ENCODE measurements at regions not wholly inside any gene's neighbourhood (a gene's known extent, or its start where the extent isn't known, plus 50 kb on each side); places are given as distances from the start of the nearest gene placed in this dataset.

DNA sequence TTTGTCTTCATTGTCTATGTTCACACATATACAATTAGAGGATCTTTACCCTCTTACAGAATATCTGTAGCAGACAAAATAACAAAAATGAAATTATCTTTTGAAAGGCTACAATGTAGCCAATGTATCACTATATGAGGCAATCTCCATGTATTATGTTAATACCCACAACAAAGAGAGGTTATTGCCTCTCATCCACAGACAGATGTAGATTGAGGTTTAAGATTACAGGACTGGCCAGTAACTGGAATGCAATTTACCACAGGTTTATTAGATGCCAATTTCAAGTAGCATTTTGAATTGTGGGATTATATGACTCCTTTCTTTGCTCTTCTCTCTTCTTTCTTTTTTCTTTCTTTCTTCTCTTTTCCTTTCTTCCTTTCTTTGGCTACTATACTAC, 242.6 kb downstream of the ANKRD50 start:
- DNase-seq (ENCODE audit: low read depth in 2 of 2): no peak

DNA sequence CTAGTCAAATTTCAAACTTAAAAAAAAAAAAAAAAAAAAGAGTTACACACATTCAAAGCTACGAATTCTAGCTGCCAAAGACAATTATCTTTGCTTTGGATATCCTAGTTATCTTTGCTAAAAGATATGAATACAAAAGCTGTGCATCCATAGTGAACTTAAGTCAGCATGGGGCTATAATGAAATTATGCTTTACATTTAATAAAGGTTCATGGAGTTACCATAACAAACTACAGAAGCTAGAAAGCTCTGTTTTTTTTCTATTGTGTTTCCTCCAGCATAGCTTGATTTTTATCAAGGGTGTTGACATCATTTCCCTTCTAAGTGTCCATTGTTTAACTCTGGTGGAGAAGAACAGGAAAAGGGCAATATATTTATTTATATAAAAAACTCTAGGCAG, 234.1 kb downstream of the ANKRD50 start:
- no peak for DNase-seq (ENCODE audit: low read depth in 2 of 2)

DNA sequence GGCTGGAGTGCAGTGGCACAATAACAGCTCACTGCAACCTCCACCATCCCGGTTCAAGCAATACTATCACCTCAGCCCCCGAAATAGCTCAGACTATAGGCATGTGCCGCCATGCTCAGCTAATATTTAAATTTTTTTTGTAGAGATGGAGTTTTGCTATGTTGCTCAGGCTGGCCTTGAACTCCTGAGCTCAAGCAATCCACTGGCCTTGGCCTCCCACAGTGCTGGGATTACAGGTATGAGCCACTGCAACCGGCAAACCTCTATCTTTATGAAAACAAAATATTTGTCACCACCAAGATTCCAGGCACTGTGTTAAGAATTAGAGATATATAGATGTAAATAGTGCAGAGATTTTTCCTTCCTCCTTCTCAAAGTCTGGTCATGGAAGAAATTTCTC, 232.5 kb downstream of the ANKRD50 start:
- no peak for DNase-seq (ENCODE audit: low read depth in 2 of 2)

DNA sequence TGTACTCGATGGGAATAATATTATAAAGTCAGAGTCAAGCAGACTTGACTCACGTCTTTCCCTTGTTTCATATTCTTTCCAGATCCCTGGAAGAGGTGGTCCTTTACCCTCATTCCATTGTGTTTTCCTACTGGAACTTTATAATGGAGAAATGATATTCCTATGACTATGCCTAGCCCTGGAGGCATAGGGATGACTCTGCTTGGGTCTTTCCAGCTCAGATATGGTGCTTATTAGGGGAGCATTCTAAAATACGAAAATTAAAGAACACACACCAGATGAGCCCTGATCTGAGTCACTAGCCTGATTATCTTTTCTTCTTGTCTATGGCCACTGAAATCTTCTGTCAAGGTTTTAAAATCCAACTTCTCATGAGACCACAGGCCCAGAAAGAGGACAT, 231.4 kb downstream of the ANKRD50 start:
- DNase-seq (ENCODE audit: low read depth in 2 of 2): no peak

DNA sequence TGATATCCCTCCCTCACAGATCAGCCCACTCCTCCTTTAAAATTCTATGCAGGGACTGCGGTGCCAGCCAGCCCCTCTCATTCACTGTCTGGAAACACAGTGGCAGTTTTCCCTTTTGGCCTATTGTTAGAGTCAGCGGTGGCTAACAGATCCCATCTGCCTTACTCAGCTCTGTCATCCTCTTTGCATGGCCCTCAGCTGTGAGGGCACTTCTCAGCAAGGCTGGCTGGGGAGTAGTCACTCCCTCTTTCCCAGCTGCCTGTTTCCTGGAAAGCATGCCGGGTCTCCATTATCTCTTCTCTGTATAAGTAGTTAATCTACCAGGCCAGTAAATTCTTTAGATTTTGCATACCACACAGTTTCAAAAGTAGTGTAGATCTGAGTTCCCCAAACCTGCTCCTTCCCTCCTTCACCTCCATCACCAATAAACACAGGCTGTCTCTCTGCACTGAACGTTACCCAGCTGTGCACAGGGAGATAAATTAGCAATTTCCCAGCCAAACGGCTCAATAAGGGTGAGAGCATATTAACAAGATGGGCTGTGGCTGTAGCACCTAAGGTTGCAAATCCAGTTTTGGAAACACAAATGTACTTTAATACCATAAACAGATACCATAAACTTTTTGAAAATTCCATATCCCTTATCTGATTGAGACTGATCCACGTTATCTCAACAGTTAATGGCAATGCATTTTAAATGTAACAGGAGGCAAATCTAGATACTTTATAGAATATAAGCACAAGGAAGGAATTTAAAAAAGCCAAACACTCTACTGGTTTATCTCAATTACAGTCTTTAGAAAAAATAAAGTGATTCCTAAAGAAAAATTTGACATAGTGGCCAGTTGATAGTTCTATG, 229.3 kb downstream of the ANKRD50 start:
- no peak for DNase-seq (ENCODE audit: low read depth in 2 of 2)

DNA sequence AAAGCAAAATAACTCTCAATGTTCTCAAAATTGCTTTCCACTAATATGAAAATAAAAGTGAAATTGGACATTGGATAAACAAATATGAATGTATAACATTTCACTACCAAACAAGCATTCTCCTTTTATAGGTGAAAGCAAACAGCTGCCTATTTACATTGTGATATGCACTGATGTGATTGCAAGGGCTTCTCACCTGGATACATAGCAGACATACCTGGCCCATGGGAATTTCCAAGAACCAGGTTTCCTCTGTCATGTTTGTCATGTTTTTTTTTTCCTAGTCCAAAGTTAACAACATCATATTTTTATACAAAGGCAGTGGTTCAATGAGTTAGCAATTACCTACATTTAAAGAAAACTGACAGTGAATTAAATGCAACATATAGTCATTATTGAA, 228.5 kb downstream of the ANKRD50 start:
- DNase-seq (ENCODE audit: low read depth in 2 of 2): no peak

DNA sequence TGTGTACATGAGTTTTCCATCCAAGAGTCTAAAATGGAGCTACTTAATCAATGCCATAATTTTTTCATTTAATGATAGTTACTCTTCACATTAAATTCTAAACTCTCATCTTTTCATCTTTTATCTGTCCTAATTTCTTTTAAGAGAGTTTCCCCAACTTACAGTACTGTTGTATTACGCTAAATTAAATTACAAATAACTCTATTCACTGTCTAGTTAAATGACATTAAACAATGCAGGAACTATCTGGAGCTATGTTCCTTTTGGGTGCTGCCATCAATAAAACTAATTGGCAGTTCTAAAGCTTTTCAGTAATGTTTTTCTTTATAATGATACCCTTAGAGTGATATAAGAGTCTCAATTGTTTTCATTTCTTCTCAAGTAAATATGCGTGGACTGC, 227.6 kb downstream of the ANKRD50 start:
- DNase-seq (ENCODE audit: low read depth in 2 of 2): no peak

DNA sequence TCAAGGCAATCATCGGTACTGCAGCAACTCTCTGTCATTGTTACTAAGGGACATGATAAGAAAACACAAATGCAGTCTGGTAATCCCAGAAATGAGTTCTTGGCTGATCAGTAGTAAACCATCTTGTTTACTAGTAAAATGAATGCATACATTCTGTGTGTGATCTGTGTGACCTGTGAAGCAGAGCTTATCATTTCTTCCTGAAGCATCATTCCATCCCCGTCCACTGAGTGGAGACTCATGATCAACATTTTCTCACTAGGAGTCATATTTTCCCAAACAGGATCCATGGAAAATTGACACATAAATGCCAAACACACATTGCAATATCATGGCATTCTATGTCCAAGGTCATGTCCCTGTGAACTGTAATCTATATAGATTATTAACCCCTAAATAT, 226.1 kb downstream of the ANKRD50 start:
- DNase-seq (ENCODE audit: low read depth in 2 of 2): no peak

DNA sequence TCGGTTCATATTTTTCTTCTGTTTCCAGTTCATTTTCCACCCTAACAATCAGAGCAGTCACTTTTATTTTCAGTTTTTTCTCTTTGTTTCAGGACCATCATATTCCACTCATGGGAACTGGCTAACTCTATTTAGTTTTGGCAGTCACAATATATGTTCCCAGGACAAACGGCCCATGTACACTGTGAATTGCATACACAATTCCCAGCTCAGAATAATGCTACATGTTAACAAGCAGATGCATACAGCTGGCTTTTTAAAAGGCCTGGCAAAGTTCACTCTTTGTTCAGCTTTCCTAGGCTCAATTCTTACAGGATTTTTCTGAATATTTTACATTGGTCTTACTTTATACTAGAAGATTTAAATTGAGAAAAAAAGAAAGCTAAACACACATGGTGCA, 224.9 kb downstream of the ANKRD50 start:
- no peak for DNase-seq (ENCODE audit: low read depth in 2 of 2)

DNA sequence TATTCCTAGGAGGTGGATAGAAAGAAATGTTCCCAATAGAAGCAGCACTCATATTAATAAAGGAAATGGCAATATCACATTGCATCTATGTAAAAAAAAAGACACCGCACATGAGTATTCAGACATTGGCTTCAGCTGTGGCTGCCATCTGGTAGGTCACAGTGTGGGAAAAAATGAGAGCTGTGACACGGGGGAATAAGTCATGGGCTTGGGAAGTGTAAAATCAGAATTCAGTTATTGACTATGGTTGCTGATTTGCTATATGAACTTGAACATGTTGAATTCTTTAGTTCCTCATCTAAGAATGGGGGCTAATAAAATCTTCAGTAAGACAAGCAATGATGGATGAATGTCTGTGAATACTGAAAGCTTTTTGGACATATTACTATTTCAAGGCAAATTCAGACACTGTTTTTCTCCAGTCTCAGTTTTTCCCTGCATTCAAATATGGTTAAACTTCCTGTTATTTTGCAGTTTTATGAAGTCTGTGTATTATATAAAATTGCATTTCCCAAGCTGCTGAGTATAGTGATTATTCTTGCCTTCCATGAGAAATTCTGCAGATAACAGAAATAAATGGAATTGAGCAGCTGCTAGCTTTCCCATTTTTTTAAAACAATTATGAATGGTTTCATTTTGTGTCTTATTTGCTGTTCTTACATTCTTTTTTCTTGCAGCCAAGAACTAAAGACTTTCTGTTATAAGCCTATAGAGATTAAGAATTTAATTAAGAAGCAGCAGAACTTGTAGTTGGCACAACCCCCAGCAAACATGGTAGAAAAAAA, 221.0 kb downstream of the ANKRD50 start:
- no peak for DNase-seq (ENCODE audit: low read depth in 2 of 2)

DNA sequence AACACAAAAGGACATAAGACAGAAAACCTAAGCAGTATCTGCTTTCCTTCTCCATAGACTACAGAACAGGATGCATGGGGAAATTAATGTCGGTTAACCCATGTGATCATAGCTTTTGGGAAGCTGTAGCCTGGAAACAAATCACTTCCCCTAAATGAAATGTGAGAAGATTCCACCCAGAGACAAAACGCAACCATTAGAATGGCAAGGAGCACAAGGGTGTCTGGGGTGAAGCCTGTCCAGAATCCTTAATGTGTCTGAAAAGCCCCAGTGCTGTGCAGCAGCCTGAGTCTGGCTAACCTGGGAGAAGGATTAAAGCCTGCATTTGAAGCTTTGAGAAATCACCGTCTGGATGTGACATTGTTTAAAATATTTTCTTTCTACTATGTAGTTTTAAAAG, 213.3 kb downstream of the ANKRD50 start:
- DNase-seq (ENCODE audit: low read depth in 2 of 2): no peak

DNA sequence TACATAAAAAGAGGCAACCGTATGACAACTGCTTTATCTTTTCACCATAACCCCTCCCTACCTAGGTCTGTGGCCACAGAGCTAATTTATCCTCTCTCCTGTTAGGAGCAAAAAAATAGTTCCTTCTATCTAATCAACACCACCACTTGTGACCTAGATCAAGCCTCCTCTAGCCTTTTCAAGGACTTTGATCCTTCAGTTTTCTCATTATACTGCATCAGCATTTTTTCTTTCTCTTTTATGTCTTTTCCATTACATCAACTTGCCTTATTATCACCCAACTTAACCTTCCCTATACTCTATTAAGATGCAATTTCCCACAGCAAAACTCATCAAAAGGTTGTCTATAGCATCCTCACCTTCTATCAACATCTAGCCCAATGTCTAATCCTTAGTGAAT, 211.0 kb downstream of the ANKRD50 start:
- DNase-seq (ENCODE audit: low read depth in 2 of 2): no peak

DNA sequence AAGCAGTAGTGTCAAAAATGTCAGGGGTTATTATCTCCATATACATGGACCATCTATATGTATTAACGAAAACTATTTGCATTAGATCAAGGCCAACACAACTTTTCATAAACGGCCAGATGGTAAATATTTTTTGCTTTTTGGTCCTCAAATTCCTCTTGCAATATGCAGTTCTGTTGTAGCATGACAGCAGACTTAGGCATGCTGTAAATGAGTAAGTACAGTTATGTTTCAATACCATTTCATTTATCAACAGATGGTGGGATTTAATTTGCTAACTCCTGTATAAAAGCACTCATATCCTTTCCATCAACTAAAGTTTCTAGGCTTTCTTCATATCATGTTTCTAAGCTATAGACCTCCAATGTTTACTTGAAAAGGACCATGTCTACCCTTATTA, 208.1 kb downstream of the ANKRD50 start:
- DNase-seq (ENCODE audit: low read depth in 2 of 2): no peak

DNA sequence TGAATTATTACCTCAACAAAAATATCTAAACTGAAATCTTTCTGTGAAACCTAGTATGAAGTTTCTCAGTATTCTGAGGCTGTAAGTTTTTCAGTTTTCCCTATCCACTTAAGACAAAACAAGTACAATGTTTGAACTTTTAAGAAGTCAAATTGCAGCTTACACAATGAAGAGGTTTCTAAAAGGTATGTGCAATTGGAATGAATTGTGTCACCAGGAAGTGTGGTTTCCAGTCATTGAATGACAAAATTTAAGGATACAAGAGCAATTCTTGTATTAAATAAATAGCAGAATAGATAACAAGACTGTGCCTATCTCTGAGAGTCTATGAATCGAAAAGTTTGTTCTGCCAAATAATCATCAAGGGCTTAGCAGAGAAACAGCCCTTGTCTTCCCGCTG, 207.3 kb downstream of the ANKRD50 start:
- no peak for DNase-seq (ENCODE audit: low read depth in 2 of 2)

DNA sequence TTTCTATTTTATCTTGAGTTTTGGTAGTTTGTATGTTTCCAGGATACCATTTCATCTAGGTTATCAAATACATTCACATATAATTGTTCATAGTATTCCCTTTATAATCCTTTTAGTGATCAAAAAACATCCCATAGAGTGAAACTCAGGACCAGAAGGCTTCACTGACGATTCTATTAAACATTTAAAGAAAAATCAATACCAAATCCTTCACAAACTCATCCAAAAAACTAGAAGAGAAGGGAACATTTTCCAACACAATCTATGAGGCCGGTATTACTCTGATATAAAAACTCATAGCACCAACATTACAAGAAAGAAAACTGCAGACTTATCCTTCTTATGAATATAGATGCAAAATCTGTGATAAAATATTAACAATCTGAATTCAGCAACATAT, 203.4 kb downstream of the ANKRD50 start:
- DNase-seq (ENCODE audit: low read depth in 2 of 2): no peak

DNA sequence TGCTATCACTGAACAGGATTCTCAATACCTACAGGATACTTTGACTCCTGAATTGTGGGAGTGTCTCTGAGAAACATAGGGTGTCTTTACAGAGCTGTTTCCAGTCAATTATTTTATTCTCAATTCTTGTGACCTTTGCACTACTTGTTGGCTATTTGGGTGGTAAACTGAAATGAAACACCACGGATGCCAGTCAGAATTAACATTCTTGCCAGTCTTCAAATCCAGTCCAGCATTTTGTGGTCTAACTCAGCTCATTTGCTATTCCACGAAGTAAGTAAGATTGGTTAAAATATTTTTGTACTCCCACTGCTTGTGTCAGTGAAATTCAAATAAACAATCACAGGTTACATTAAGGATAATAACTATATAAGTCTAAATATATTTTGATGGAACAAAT, 197.9 kb downstream of the ANKRD50 start:
- no peak for DNase-seq (ENCODE audit: low read depth in 2 of 2)

DNA sequence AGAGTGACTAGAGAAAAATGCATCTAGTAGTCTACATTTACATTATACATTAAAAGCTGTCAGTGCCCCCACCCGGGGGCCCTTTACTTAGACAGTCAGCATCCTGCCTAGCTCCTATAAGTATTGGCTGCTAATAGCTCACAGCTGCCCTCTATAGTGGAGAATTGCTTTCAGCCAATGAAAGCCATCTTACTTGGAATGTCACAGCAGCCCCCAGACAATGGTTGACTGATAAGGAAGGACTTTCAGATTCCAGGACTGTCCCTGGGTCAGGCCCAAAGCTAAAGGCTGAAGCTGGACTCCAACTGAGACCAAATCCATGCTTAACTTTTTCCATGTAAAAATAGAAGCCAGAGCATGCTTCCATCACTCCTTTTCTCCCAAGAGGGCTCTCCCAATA, 196.9 kb downstream of the ANKRD50 start:
- DNase-seq (ENCODE audit: low read depth in 2 of 2): no peak

DNA sequence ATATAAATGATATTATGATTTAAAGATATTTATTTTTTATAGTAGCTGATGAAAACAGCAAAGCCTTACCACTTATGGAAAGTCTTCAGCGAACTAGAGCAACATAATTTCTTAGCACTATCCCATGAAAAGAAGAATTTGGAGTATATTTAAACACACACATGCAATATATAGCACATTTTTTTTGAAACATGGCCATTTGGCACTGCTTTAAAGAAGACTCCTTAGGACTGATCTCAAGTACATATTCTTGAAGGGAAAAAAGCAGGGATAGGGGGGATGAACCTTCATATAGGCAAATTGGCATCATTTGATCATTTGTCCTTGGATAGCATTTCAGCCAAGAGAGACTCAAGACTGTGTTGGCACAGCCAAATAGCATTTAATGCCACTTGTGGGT, 193.3 kb downstream of the ANKRD50 start:
- DNase-seq (ENCODE audit: low read depth in 2 of 2): no peak

DNA sequence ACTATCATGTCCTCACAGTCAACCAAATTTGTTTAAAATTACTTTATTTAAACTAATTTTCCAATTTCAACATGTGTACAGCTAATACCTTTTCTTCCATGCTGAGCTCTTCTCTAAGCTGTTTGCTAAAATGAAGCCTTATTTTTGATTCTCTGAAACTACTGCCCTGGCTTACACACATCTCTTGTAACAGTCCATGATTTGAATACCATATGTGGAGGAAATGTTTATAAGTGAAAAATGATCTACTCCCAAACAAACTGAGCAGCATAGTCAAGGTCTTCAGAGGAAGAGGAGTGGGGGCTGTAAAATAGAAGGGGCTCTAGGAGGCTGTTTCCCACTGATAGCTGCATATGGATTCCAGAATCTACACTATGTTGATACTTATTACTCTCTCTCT, 188.7 kb downstream of the ANKRD50 start:
- DNase-seq (ENCODE audit: low read depth in 2 of 2): no peak

DNA sequence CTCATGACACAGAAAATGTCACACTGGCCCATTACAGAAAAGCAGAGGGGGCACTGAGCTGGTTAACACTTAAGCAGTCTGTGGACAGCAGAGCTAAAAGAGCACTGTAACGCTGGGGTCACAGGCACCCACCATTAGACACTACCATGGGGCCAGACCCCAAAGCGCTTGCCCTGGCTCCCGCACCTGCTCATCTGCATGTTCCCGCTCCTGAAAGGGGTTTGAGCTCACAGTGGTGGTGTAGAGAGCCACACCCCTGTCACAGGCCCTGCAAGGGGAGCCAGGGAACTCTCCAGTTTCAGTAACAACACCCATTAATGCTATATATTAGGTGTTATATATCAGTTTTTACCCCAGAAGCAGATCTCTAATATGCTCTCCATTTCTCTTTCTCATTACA, 187.0 kb downstream of the ANKRD50 start:
- no peak for DNase-seq (ENCODE audit: low read depth in 2 of 2)

DNA sequence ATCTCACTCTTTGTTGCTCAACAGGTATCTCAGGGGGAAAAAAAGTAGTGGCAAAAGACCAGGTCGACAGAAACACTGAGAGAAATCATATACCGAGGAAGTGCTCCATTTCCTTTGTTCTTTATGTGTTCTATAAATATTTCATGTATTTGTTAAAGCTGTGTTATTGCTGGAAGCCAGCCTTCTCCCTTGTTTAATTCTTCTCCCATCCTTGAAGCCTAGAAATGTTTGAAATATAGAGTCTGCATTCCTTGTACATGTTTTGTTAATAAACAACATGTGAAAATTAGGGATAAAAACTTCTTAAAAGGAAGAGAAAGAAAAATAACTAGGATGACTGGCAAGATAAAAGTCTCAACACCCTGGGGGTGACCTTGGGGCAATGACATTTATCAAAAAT, 186.2 kb downstream of the ANKRD50 start:
- no peak for DNase-seq (ENCODE audit: low read depth in 2 of 2)

DNA sequence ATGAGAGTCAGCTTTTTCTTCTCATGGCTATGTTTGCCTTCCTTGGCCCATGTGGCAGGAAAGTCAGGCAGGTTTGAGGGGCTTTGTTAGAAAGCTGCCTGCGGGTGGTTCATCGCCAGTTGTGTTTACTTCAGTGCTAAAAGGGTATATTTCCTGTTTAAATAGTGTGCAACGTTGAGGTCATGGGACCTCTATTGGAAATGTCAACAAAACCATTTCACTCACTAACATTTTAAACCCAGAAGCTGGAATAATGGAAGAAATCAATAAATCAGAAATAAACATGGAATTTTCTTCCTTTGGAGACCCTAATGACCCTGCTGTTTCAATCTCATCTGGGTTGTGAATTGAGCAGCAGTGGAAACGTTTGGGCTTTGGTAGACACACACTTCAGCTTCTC, 185.8 kb downstream of the ANKRD50 start:
- DNase-seq (ENCODE audit: low read depth in 2 of 2): no peak

DNA sequence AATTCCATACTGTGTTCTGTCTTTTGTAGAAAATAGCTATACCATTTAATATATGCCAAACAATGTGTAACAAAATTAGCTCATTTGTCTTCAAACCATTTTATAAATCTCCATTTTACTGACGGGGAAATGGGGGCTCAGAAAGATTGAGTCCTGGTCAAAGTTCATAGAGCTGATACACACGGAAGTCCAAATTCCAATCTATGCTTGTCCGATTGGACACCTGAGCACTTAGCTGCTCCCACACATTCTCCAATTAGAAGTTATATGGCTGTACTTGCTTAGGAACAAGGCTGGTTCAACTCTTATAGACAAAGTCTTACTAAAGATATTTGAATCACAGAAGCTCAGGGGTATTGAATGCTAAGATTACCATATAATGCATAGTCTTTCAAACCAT, 185.2 kb downstream of the ANKRD50 start:
- DNase-seq (ENCODE audit: low read depth in 2 of 2): no peak

All from stimulated activated CD4-positive, alpha-beta T cell treated with anti-CD3 and anti-CD28 coated beads, Interleukin-1b, Interleukin-23, amount 100 ng/mL, for 4 hours (primary cell).